A549 (cell line): ENCODE measurements at regions not wholly inside any gene's neighbourhood (a gene's known extent, or its start where the extent isn't known, plus 50 kb on each side); places are given as distances from the start of the nearest gene placed in this dataset.

Source experiments
- ATAC-seq, 2 experiments: fragments of 200-7000 bp in 1 of 2; fragments of >200 bp in 1 of 2; cut with Nextera tagmentation in 1 of 2; cut with Tn5 transposase in 1 of 2; 3 replicates each; pipeline versions ENCODE4 v1.8.0 to v1.9.1; 2018 to 2020; ENCODE audit warnings: mild to moderate bottlenecking in 1 of 2, moderate library complexity in 1 of 2
- CTCF ChIA-PET: fragments of 300-600 bp; sonication (Branson Sonifier 250); formaldehyde crosslinking; extraction: SDS; loops from one replicate; lab custom pipeline; 2021; ENCODE audit warnings: antibody characterized with exemption, inconsistent platforms; lab: Yijun Ruan, JAX
- POLR2A ChIA-PET: fragments of 350-600 bp; formaldehyde crosslinking; extraction: SDS; loops from one replicate; lab custom pipeline; 2021; ENCODE audit warnings: antibody characterized with exemption, inconsistent platforms; lab: Yijun Ruan, JAX
- DNase-seq, 2 experiments: peaks; one replicate each; pipeline versions ENCODE4 v3.0.0 to v3.0.0-alpha.2; 2011 to 2016; ENCODE audit warnings: low read depth in 1 of 2, low spot score in 1 of 2
- FAIRE-seq: peaks from 2 replicates; lab custom pipeline; 2011; peaks lifted over from hg19 to GRCh38; lab: Jason Lieb, UNC
- H3K27ac ChIP-seq, 2 experiments: fragments of >200 bp; sonication (Bioruptor Twin); formaldehyde crosslinking; 3 replicates each; pipeline ENCODE4 v1.5.1; 2016 to 2017
- H3K4me1 ChIP-seq: fragments of >200 bp; sonication (Bioruptor Twin); formaldehyde crosslinking; 3 replicates; pipeline ENCODE4 v1.6.1; 2016
- H3K4me2 ChIP-seq: fragments of >200 bp; sonication (Bioruptor Twin); formaldehyde crosslinking; 3 replicates; pipeline ENCODE4 v1.6.1; 2016
- H3K4me3 ChIP-seq: fragments of >200 bp; sonication (Bioruptor Twin); formaldehyde crosslinking; 3 replicates; pipeline ENCODE4 v1.5.1; 2016
- H3K9me3 ChIP-seq: fragments of >200 bp; sonication (Bioruptor Twin); formaldehyde crosslinking; 3 replicates; pipeline ENCODE4 v1.6.1; 2016
- CBX8 ChIP-seq: fragments of 200-600 bp; sonication (generic); IDR thresholded peaks from 2 replicates; pipeline ENCODE4 v1.6.1; 2016
- CEBPB ChIP-seq, 2 experiments: fragments of >200 bp in 1 of 2; sonication (Bioruptor Twin) in 1 of 2; formaldehyde crosslinking in 1 of 2; IDR thresholded peaks; 2 replicates each; pipeline ENCODE4 v1.6.1; 2012 to 2016
- CTCF ChIP-seq: fragments of >200 bp; sonication (Bioruptor Twin); formaldehyde crosslinking; IDR thresholded peaks from 3 replicates; pipeline ENCODE4 v1.5.1; 2016
- EHMT2 ChIP-seq: fragments of 200-600 bp; sonication (generic); IDR thresholded peaks from 2 replicates; pipeline ENCODE4 v1.6.1; 2016; ENCODE audit warnings: antibody characterized with exemption, low read depth, mild to moderate bottlenecking, moderate library complexity
- ELK1 ChIP-seq: fragments of 150-350 bp; IDR thresholded peaks from 2 replicates; pipeline ENCODE4 v1.6.1; 2014; ENCODE audit warnings: low read depth, mild to moderate bottlenecking, low read length
- FOSB ChIP-seq: fragments of 250-450 bp; sonication (Bioruptor Pico); IDR thresholded peaks from 2 replicates; pipeline ENCODE4 v1.5.0; 2020; ENCODE audit warnings: mild to moderate bottlenecking, moderate library complexity
- FOXS1 ChIP-seq: fragments of 250-450 bp; sonication (Bioruptor Pico); IDR thresholded peaks from 2 replicates; pipeline ENCODE4 v1.5.0; 2020; ENCODE audit warnings: mild to moderate bottlenecking, moderate library complexity
- HEYL ChIP-seq: fragments of 250-450 bp; sonication (Bioruptor Pico); IDR thresholded peaks from 2 replicates; pipeline ENCODE4 v1.8.0; 2021; ENCODE audit warnings: mild to moderate bottlenecking, moderate library complexity
- HMGXB4 ChIP-seq: fragments of 250-450 bp; sonication (Bioruptor Pico); IDR thresholded peaks from 2 replicates; pipeline ENCODE4 v1.5.0; 2021; ENCODE audit warnings: mild to moderate bottlenecking, moderate library complexity, borderline replicate concordance
- HOXA7 ChIP-seq: fragments of 250-450 bp; sonication (Bioruptor Pico); IDR thresholded peaks from 2 replicates; pipeline ENCODE4 v1.5.0; 2020; ENCODE audit warnings: mild to moderate bottlenecking, moderate library complexity
- KDM5A ChIP-seq: fragments of 200-600 bp; sonication (generic); IDR thresholded peaks from 2 replicates; pipeline ENCODE4 v1.6.1; 2016; ENCODE audit warnings: antibody characterized with exemption, mild to moderate bottlenecking
- MAZ ChIP-seq: fragments of 150-350 bp; IDR thresholded peaks from 2 replicates; pipeline ENCODE4 v1.6.1; 2014; ENCODE audit warnings: antibody characterized with exemption, low read depth, low read length, borderline replicate concordance
- NFE2L2 ChIP-seq: fragments of 150-350 bp; conservative IDR thresholded peaks from 2 replicates; pipeline ENCODE4 v1.6.1; 2014; ENCODE audit warnings: low read length
- NPAS2 ChIP-seq: fragments of 250-450 bp; sonication (Bioruptor Pico); IDR thresholded peaks from 2 replicates; pipeline ENCODE4 v1.8.0; 2022; ENCODE audit warnings: mild to moderate bottlenecking, moderate library complexity, borderline replicate concordance
- NR3C1 ChIP-seq: fragments of >200 bp; sonication (Bioruptor Twin); formaldehyde crosslinking; IDR thresholded peaks from 3 replicates; pipeline ENCODE4 v1.6.1; 2017
- RFX5 ChIP-seq: fragments of 450-650 bp; IDR thresholded peaks from 2 replicates; pipeline ENCODE4 v1.7.1; 2014; ENCODE audit warnings: antibody characterized with exemption, mild to moderate bottlenecking, moderate library complexity
- RNF2 ChIP-seq: fragments of 200-600 bp; sonication (generic); IDR thresholded peaks from 2 replicates; pipeline ENCODE4 v1.6.1; 2016; ENCODE audit warnings: low read depth, mild to moderate bottlenecking, antibody characterized with exemption, moderate library complexity, borderline replicate concordance
- SREBF2 ChIP-seq: fragments of 450-650 bp; IDR thresholded peaks from 2 replicates; pipeline ENCODE4 v1.6.1; 2014; ENCODE audit warnings: mild to moderate bottlenecking, moderate library complexity
- USF2 ChIP-seq: fragments of 450-650 bp; IDR thresholded peaks from 2 replicates; pipeline ENCODE4 v1.6.1; 2014; ENCODE audit warnings: antibody characterized with exemption
- ZNF302 ChIP-seq: fragments of 250-450 bp; sonication (Bioruptor Pico); IDR thresholded peaks from 2 replicates; pipeline ENCODE4 v1.9.0; 2021; ENCODE audit warnings: inconsistent platforms, mild to moderate bottlenecking, moderate library complexity
- ZSCAN20 ChIP-seq: fragments of 250-450 bp; sonication (Bioruptor Pico); IDR thresholded peaks from 2 replicates; pipeline ENCODE4 v1.8.0; 2022; ENCODE audit warnings: mild to moderate bottlenecking, moderate library complexity
- WGBS: methylation state at CpG from one replicate; pipeline ENCODE4 v1.1.6; 2017; ENCODE audit errors: missing lambda C conversion rate; 5-methylcytosine and 5-hydroxymethylcytosine counted together

GRCh38 chr4:128451270-128451905 lies 163.8 kb upstream of the PGRMC2 start:
- peak overlapping the region; percentile 73; the same call in 1 of the 3 replicates for H3K4me2 ChIP-seq
- H3K4me3 ChIP-seq: no peak overlapping the region
- peaks cover 55% of the 10 kb centered on the region for H3K4me1 ChIP-seq
- WGBS: 77% methylated on average over 7 of the region's 7 CpGs
- H3K9me3 ChIP-seq: no peaks in the 10 kb centered on the region
- CTCF ChIA-PET: no interaction called here
- FAIRE-seq (no peak), DNase-seq (no peak), ATAC-seq (no peak)
- no peak for TF ChIP-seq NPAS2 (CRISPR knock-in tag)
- TF ChIP-seq ZNF302 (CRISPR knock-in tag): no peak
- no peak for TF ChIP-seq EHMT2
- no peak for TF ChIP-seq NR3C1
- TF ChIP-seq MAZ: no peak
- no peak for TF ChIP-seq RFX5
- TF ChIP-seq KDM5A: no peak
- TF ChIP-seq HMGXB4 (CRISPR knock-in tag): no peak
- TF ChIP-seq CEBPB (IDR thresholded peaks at IDR 0.05): no peak
- no peak for TF ChIP-seq USF2
- TF ChIP-seq SREBF2: no peak
- no peak for TF ChIP-seq CBX8
- TF ChIP-seq ELK1: no peak
- TF ChIP-seq HEYL (CRISPR knock-in tag): no peak
- no peak for TF ChIP-seq ZSCAN20 (CRISPR knock-in tag)
- TF ChIP-seq NFE2L2: no peak
- no peak for TF ChIP-seq HOXA7 (CRISPR knock-in tag)
- TF ChIP-seq CTCF: no peak
- TF ChIP-seq FOXS1 (CRISPR knock-in tag): no peak
- peak overlapping the region; percentile 57 to 71; a peak in 5 of 6 replicates for H3K27ac ChIP-seq
- POLR2A ChIA-PET: no interaction called here

- peaks cover 49% of the 10 kb centered on the region for H3K4me1 ChIP-seq
- no peak overlapping the region for H3K4me3 ChIP-seq
- CTCF ChIA-PET: interaction anchor here (1.3 kb wide), 1 partner anchor 259 kb away, joined by 4 read pairs; no protein-coding TSS in a partner anchor
- no peak for ATAC-seq
- H3K9me3 ChIP-seq: no peaks in the 10 kb centered on the region
- TF ChIP-seq FOSB (CRISPR knock-in tag) (no peak), FOXS1 (CRISPR knock-in tag) (no peak), RNF2 (no peak)
- TF ChIP-seq, all 56 proteins: peak for 0
- 79% methylated on average over 5 of the region's 5 CpGs for WGBS
- H3K4me2 ChIP-seq: no peak overlapping the region
- FAIRE-seq (no peak), DNase-seq (no peak)
- peak overlapping the region; percentile 22 to 71; a peak in 2 of 6 replicates for H3K27ac ChIP-seq
- POLR2A ChIA-PET: no interaction called here
These were observed 162.9 kb upstream of the PGRMC2 start for GRCh38 chr4:128450326-128451120.
